Hepatocyte (in vitro differentiated cells): ENCODE measurements at regions not wholly inside any gene's neighbourhood (a gene's known extent, or its start where the extent isn't known, plus 50 kb on each side); places are given as distances from the start of the nearest gene placed in this dataset.

Experiments
- EZH2 ChIP-seq: fragments of 200-600 bp; sonication (generic); IDR thresholded peaks from 2 replicates; pipeline ENCODE4 v1.6.1; 2016; ENCODE audit warnings: antibody characterized with exemption, mild to moderate bottlenecking, borderline replicate concordance
- EZH2phosphoT487 ChIP-seq: fragments of 200-600 bp; sonication (generic); IDR thresholded peaks from one replicate; pipeline ENCODE4 v1.6.1; 2018; ENCODE audit warnings: antibody characterized with exemption, mild to moderate bottlenecking, low read depth, moderate library complexity; ENCODE audit not compliant: unreplicated experiment, severe bottlenecking

GRCh38 chr22:25478528-25478927 lies 85.9 kb upstream of the GRK3 start:
- no peak for TF ChIP-seq EZH2phosphoT487
- TF ChIP-seq EZH2, result no peak
